GM12878 (cell line): ENCODE measurements at regions not wholly inside any gene's neighbourhood (a gene's known extent, or its start where the extent isn't known, plus 50 kb on each side); places are given as distances from the start of the nearest gene placed in this dataset.

Source experiments
- ATAC-seq: fragments of 200-7000 bp; cut with Tn5 transposase; 3 replicates; pipeline ENCODE4 v1.9.1; 2020; ENCODE audit warnings: mild to moderate bottlenecking, moderate library complexity
- BruUV-seq: library from RNA; stranded (reverse); fragments of 400-500 nt; replicated peaks from 2 replicates; lab custom pipeline; 2021; lab: Mats Ljungman, UMichigan
- CTCF ChIA-PET: fragments of 300-600 bp; sonication (Branson Sonifier 250); formaldehyde crosslinking; extraction: SDS; loops from one replicate; lab custom pipeline; 2021; ENCODE audit warnings: inconsistent platforms; lab: Yijun Ruan, JAX
- POLR2A ChIA-PET: fragments of 350-600 bp; formaldehyde crosslinking; extraction: SDS; loops from one replicate; lab custom pipeline; 2021; ENCODE audit warnings: inconsistent platforms; lab: Charles Lee
- RAD21 ChIA-PET: fragments of 300-600 bp; sonication (Branson Sonifier 250); formaldehyde crosslinking; loops from one replicate; lab custom pipeline; 2023; ENCODE audit warnings: antibody characterized with exemption; ENCODE audit not compliant: unreplicated experiment; lab: Charles Lee
- SMC1A ChIA-PET: fragments of 300-600 bp; sonication (Branson Sonifier 250); formaldehyde crosslinking; loops from one replicate; lab custom pipeline; 2023; ENCODE audit not compliant: unreplicated experiment, uncharacterized antibody; lab: Charles Lee
- DNase-seq: peaks from one replicate; pipeline ENCODE4 v3.0.0-alpha.2; 2011; ENCODE audit warnings: low read depth, low spot score
- FAIRE-seq: peaks from 3 replicates; lab custom pipeline; 2011; peaks lifted over from hg19 to GRCh38; lab: Jason Lieb, UNC
- H2AFZ ChIP-seq: 2 replicates; pipeline ENCODE4 v1.6.0; 2011; ENCODE audit warnings: low read depth, low read length, control low read depth; ENCODE audit not compliant: control insufficient read depth
- H3K27ac ChIP-seq: 2 replicates; pipeline ENCODE4 v1.5.1; 2011; ENCODE audit warnings: control low read depth; ENCODE audit not compliant: control insufficient read depth, insufficient read depth
- H3K27me3 ChIP-seq, 2 experiments: replicated peaks in 1 of 2; 2 replicates each; pipeline versions ENCODE4 v1.6.0 to v1.6.1; 2011; ENCODE audit warnings: low read length in 1 of 2; ENCODE audit not compliant: control insufficient read depth in 2 of 2, insufficient read depth in 2 of 2
- H3K36me3 ChIP-seq, 2 experiments: 2 replicates each; pipeline ENCODE4 v1.5.1; 2011; ENCODE audit warnings: low read length in 1 of 2; ENCODE audit not compliant: control insufficient read depth in 2 of 2, insufficient read depth in 2 of 2
- H3K4me1 ChIP-seq: 2 replicates; pipeline ENCODE4 v1.6.1; 2011; ENCODE audit warnings: mild to moderate bottlenecking, low read length, moderate library complexity, mixed read lengths; ENCODE audit not compliant: control insufficient read depth, insufficient read depth
- H3K4me2 ChIP-seq: 2 replicates; pipeline ENCODE4 v1.6.0; 2011; ENCODE audit warnings: control low read depth; ENCODE audit not compliant: control insufficient read depth, insufficient read depth
- H3K4me3 ChIP-seq: fragments of 200-600 bp; sonication (generic); 2 replicates; pipeline ENCODE4 v1.5.1; 2016
- H3K79me2 ChIP-seq: 2 replicates; pipeline ENCODE4 v1.6.0; 2011; ENCODE audit warnings: low read length; ENCODE audit not compliant: control insufficient read depth, insufficient read depth
- H3K9ac ChIP-seq: 2 replicates; pipeline ENCODE4 v1.8.0; 2011; ENCODE audit warnings: low read length, control low read depth, mixed read lengths; ENCODE audit not compliant: control insufficient read depth, insufficient read depth
- H3K9me3 ChIP-seq: replicated peaks from 3 replicates; pipeline ENCODE4 v1.5.1; 2011; ENCODE audit warnings: mild to moderate bottlenecking, low read length; ENCODE audit not compliant: control insufficient read depth, insufficient read depth
- H4K20me1 ChIP-seq: 2 replicates; pipeline ENCODE4 v1.6.0; 2011; ENCODE audit not compliant: control insufficient read depth, insufficient read depth
- CBX5 ChIP-seq: sonication (generic); IDR thresholded peaks from 2 replicates; pipeline ENCODE4 v1.6.1; 2016; ENCODE audit warnings: low read depth, moderate library complexity, mild to moderate bottlenecking, inconsistent platforms
- RUNX3 ChIP-seq: IDR thresholded peaks from 2 replicates; pipeline ENCODE4 v1.6.1; 2012; ENCODE audit warnings: low read length, inconsistent platforms
- STAT3 ChIP-seq: IDR thresholded peaks from 2 replicates; pipeline ENCODE4 v1.6.1; 2011; ENCODE audit warnings: low read depth, low read length, improper control_type of control experiment
- TCF12 ChIP-seq: IDR thresholded peaks from 2 replicates; pipeline ENCODE4 v1.6.1; 2011; ENCODE audit warnings: low read depth, mild to moderate bottlenecking, low read length
- ZSCAN29 ChIP-seq: fragments of 450-650 bp; IDR thresholded peaks from 2 replicates; pipeline ENCODE4 v1.6.1; 2017; ENCODE audit warnings: mild to moderate bottlenecking, moderate library complexity
- WGBS: methylation state at CpG from one replicate; pipeline ENCODE4 v1.1.6; 2016; ENCODE audit warnings: low lambda C conversion rate; ENCODE audit not compliant: insufficient replicate concordance, insufficient coverage; ENCODE audit errors: missing lambda C conversion rate; 5-methylcytosine and 5-hydroxymethylcytosine counted together
- in situ Hi-C: fragments of 300-500 bp; cut with MboI; formaldehyde crosslinking; loops from 9 replicates; pipeline ENCODE4 v1.14.3; 2018; ENCODE audit warnings: mixed read lengths
- intact Hi-C: fragments of 100-400 bp; cut with micrococcal nuclease; formaldehyde crosslinking; loops from one replicate; pipeline ENCODE4 v1.14.2; 2022; ENCODE audit not compliant: unreplicated experiment
- TF ChIP-seq, protein P1 (sequence below): IDR thresholded peaks from 2 replicates; pipeline ENCODE4 v1.6.1; 2012; ENCODE audit warnings: low read depth, low read length, improper control_type of control experiment
- TF ChIP-seq, protein P2 (sequence below): IDR thresholded peaks from 2 replicates; pipeline ENCODE4 v1.6.1; 2011; ENCODE audit warnings: low read depth, mild to moderate bottlenecking, low read length, moderate library complexity, borderline replicate concordance; ENCODE audit errors: extremely low read depth

DNA sequence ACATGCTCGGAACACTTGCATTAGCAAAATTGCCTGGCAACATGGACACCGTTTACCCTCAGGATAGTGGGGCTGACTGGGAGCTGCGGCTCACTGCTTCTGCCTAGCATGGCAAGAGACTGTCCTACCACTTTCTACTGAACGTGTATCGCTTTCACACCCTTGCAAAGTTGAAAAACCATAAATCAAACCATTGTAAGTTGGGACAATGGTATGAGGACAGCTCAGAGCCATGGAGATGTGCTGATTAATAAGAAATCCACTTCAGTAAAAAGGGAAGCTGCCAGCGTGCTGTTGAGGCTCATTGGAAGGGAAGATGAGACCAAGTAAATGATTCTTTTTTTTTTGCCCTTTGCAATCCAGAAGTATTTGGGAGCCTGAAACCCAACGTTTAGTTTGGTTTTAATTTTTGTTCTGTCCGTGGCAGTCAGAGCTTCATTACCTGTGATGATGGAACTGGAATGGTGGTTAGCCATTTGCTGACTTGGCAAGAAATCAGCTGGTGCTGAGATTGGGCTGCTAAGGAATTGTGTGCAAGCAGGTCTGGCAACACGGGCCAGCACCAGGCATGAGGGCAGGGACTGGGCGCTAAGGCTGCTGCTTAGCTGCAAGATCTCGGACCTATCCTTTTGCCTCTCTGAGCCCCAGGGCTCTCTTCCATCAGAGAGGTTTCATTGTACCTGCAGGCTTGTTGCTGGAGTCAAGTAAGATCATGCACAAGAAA, 75.5 kb upstream of the HS6ST1 start:
- DNase-seq (no peak), FAIRE-seq (no peak), ATAC-seq (no peak)
- POLR2A ChIA-PET = no interaction called here
- intact Hi-C loops = no loop called here
- in situ Hi-C loops = no loop called here
- Histone ChIP-seq H4K20me1 (no peaks in the 10 kb centered on the region), H3K27ac (no peak overlapping the region), H3K27me3 (0 out of 4 replicates have a peak, but pooled peaks cover 0 to under 1% of the 10 kb centered on the region in 2 experiments), H3K9me3 (no peaks in the 10 kb centered on the region), H3K79me2 (no peaks in the 10 kb centered on the region), H3K9ac (no peak overlapping the region), H3K4me1 (no peaks in the 10 kb centered on the region), H2AFZ (no peak overlapping the region), H3K4me3 (no peak overlapping the region), H3K36me3 (no peaks in the 10 kb centered on the region), H3K4me2 (no peak overlapping the region)
- 22% methylated on average over 11 of the region's 11 CpGs for whole genome bisulfite sequencing
- no TSS peak for BruUV-seq
- SMC1A ChIA-PET = interaction anchor here (0.6 kb wide), 1 partner anchor 31 kb away, joined by 3 read pairs; no protein-coding TSS in a partner anchor
- no peak for TF ChIP-seq ZSCAN29
- TF ChIP-seq, protein P1, sequence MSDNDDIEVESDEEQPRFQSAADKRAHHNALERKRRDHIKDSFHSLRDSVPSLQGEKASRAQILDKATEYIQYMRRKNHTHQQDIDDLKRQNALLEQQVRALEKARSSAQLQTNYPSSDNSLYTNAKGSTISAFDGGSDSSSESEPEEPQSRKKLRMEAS = no peak
- TF ChIP-seq STAT3 = no peak
- TF ChIP-seq RUNX3 = no peak
- TF ChIP-seq CBX5 = no peak
- TF ChIP-seq TCF12 = no peak
- TF ChIP-seq, protein P2, sequence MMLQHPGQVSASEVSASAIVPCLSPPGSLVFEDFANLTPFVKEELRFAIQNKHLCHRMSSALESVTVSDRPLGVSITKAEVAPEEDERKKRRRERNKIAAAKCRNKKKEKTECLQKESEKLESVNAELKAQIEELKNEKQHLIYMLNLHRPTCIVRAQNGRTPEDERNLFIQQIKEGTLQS = no peak
- CTCF ChIA-PET = no interaction called here
- RAD21 ChIA-PET = no interaction called here
